NCI-H524 (cell line): ENCODE measurements at regions not wholly inside any gene's neighbourhood (a gene's known extent, or its start where the extent isn't known, plus 50 kb on each side); places are given as distances from the start of the nearest gene placed in this dataset.
"Not testable (repeated sequence)": the region's sequence is repeated elsewhere in the genome, so short reads cannot be mapped to it uniquely, and the experiment has no call there.

Experiments
- DNase-seq, 2 experiments: peaks; one replicate each; lab custom pipeline; 2025; lab: John Stamatoyannopoulos, UW

DNA sequence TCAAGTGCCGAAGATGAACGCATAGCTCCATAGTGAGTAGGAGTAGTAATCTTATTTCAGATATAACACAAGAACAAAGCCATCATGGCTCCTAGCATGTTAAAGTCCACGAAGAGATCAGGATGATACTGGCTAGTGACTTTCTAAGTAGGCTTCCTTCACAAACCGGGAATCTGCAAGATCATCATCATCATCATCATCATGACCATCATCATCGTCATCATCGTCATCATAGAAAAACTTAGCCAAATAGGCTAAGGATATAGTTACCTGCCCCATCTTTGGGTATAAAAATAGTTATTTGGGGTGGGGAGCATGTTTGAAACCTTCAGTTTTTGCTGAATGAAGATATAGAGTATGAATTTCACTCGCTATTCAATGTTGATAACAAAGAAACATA is 57.9 kb downstream of the PYDC2 start:
- DNase-seq, result no peak

DNA sequence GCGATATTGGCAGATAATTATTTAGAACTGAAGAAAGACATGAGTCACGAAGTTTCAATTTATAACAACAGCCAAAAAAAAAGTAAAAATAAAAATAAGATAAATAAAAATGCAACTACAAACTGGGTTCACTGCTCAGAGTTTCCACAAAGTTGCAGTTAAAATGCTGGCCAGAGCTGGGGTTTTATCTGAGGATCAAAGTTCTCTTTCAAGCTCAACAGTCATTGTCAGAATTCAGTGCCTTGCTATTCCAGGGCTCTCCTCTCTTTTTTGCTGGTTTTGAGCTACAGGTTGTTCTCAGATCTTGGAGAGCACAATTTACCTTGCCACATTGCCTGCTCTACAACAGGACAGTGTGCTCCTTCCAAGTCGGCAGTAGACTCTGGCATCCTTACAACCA is 60.1 kb downstream of the PYDC2 start:
- DNase-seq, result no peak

DNA sequence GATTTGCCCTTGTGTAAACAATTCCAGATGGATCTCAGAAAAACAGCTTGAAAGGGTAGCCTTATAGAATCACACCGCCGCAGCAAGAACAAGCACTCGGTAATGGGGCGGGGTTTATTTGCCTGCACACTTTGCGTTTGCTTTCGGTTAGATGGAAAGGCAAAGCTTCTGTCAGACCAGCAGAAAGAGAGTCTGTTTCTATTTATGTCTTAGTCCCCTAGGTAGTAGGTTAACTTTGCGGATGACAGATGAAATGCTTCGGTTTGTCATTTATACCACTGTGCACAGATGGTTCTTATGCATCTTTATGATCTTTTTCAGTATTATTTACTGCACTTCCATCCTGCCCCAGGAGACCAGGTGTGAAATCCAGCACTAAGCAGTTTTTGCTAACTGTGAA is 62.2 kb downstream of the PYDC2 start:
- peak; percentile 74 to 87 for DNase-seq

DNA sequence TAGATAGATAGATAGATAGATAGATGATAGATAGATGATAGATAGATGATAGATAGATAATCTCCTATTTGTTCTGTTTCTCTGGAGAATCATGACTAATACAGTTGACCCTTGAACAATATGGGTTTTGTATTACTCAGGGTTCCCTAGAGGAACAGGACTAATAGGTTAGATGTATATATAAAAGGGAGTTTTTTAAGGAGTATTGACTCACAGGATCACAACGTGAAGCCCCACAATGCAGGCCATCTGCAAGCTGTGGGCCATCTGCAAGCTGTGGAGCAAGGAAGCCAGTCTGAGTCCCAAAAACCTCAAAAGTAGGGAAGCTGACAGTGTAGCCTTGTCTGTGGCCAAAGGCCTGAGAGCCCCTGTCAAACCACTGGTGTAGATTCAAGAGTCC is 67.6 kb downstream of the PYDC2 start:
- no peak for DNase-seq

DNA sequence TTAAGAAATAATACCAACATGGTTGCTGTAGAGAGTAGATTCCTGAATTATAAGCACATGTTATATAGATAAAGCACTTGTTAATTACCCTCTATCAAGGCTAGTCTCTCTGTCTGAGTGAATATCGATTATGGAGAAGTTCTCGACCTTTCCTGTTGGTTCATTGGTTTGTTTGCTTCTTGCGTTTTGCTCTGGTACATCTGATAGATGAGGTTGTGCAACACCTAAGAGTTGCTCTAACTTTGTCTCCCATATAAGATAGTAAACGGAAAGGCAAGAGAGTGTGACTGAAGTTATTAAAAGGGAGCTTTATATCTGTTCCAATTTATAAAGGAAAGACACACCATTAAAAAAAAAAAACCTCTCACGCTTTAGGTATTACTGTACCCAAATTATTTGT is 69.0 kb downstream of the PYDC2 start:
- no peak for DNase-seq

DNA sequence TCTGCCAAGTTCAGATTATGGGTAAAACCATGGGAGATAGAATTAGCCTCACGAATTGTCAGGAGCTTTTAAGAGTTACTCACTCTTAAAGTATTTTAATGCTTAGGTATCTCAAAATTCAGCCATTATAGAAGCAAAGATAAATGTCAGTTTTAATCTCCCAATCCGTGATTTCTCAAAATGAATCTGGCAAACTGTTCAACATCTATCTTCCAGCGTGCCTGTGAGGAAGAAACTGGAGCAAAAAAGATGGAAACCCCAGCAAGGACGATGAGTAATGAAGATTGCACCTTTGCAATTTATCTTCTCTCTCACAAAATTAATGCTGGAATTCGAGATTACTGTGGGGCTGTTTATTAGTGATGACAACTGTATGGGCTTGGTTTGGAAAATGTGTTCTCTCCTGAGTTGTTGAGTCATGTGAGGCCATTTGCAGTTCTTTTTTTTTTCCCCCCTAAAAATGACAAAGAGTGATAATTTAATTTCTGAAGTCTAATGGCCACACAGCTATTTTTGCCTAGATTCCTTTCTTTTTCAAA is 70.5 kb downstream of the PYDC2 start:
- no peak for DNase-seq

DNA sequence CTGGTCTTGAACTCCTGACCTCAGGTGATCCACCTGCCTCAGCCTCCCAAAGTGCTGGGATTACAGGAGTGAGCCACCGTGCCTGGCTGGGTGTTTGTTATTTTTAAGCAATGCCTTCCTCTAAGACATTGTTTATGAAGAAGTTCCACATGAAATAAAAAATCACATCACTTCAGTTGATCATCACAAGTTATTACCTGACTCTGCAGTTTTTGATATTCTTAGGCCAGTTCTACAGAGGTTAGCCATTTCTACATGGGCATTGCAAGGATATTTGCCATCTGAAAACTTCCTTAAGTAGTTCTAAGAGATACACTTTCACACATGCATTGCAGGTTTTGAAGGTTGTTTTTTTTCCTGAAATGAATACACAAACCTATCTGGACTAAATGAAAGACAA is 82.1 kb downstream of the PYDC2 start:
- no peak for DNase-seq

DNA sequence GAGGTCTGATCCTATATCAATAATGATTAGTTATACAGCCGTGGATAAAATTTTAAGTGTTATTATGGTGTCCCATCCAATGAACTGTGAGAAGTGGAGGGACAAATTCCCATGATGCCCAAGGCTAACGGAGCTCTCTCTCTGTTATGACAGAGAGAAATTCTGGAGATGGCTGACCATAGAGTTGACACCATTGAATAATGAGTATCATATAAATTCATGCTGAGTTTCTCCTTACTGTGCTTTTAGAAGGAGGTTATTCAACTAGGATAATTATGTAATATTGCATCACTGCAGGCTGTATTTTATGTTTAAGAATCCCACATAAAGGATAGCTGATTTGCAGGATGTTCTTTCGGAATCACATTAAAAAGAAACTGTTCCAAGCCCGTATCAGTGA is 82.9 kb downstream of the PYDC2 start:
- no peak for DNase-seq

DNA sequence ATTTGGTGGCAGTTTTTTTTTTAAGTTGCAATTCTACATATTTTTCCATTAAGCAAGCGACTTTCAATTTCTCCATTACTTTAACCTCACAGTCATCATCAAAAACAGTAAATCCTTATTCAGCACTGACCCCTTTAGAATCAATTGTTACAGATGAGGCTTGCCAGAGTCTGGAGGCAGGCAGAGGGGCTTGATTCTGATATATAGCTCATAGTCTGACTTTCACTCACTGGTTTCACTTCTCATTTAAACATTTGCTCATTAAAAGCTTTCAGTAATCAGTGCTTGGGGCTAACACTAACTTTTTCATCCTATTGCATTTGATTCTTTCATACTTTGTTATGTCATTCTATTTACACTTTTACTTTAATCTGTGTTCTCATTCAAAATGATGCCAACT is 88.4 kb downstream of the PYDC2 start:
- no peak for DNase-seq

DNA sequence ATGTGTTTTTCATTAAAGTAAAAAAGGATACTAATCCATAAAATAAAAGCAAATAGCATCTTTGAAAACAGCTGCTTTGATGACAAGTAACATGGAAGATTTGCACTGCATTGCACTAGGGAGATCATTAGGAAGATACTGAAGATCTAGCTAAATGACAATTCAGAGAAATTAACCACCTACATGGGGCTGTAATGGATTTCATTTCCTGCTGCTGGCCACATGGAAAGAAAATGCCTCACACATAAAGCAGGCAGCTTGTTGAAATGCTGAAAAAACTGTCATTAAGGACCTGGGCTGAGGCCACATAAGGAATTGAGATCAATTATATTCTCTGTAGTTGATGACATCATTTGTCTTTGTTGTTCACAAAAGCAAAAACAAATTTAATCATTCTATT is 94.1 kb downstream of the PYDC2 start:
- no peak for DNase-seq

DNA sequence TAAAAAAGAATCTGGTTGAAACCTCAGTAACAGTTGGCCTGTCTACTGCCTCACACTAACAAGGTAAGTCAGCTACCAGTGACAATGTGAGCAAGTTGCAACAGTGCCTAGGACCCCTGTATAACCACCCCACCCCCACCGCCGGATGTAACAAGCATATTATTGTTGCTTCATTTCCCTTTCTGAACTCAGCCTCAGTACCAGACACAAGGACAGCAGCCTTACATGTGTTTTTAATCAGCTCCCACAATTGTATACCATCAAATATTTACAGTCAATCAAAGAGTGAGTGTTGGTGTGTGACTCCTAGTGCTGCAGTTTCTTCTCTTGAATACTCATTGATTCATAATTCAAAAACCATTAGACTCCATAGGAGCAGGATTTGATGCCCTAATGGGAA is 96.4 kb downstream of the PYDC2 start:
- DNase-seq, result no peak

DNA sequence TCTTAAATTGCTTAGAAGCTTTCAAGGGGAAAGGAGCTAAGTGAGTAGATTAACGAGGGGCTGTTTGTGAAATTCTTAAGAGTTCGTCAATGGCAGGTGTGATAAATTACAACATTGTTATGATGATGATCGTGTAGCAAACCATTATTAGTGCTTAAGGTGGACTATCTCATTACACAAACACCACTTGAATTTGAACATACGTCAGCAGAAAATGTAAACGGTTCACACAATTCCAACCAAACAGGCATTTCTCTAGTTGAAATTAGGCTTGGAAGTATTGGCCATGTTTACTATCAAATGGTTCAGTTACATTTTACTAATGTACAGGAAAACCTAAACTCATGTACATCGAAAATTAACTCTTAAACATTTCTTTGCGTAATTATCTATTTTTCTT is 102.8 kb downstream of the PYDC2 start:
- peak in 1 of 2 experiments; percentile 7 for DNase-seq

DNA sequence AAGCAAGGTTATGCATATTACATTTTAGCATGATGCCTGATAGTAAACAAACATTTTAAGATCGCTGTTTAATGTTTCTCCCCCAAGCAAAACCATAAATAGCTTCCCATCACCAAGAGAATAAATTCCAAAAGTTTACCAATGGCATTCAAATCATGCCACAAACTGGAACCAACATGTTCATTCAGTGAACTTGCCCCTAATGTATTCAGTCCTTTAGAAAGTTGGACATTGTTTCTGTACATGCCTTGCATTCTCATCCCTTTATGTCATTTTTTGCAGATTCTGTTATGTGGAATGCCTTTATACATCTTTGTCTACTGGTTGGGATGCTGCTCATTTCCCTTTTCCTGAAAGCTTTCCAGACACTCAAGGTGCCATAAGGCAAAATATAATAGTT is 105.5 kb downstream of the PYDC2 start:
- DNase-seq, result no peak

DNA sequence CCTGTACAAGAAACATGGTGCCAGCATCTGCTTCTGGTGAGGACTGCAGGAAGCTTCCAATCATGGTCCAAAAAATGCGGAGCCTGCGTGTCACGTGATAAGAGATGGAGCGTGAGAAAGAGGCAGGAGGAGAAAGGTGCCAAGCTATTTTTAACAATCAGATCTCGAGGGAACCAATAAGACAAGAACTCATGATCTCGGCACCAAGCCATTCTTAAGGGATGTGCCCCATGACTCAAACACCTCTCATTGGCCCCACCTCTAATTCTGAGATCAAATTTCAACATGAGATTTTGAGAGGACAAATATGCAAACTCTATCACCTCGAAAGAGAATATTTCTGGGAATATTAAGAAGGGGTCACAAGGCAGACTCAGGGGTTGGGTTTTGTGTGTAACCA is 107.2 kb downstream of the PYDC2 start:
- no peak for DNase-seq

DNA sequence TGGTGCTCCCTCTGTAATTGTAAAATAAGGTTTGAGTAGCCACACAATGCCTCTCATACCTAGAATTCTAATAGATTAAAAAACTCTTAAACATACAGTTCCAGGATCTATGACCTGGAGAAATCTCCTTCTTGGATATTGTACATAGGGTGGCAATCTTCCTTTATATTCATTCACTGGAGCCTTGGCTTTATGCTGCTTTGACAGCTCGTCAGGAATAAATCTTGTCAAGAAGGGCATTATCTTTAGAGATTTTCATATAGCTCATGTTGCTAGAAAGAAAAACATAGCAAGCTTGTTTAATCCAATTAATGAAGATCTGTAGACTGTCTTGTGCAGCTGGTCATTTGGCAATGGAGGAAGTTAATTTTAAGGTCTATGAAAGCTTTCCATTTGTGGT is 131.1 kb downstream of the PYDC2 start:
- peak; percentile 75 to 97 for DNase-seq

DNA sequence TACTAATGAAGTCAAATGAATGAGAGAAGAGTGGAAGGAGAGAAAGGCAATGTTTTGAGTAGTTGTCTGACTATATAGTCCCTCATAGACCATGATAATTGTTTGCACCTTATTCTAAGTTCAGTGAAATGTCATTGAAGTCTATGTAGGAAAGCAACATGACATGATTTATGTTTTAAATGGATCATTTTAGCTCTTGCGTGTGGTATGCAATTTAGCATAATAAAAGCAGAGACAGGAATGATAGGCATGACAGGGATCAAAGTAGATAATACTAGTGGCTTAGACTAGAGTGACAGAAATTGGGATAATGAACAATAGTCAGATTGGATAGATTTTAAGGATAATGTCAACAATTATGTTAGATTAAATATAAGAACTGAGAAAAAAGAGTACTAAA is 132.5 kb downstream of the PYDC2 start:
- no peak for DNase-seq

DNA sequence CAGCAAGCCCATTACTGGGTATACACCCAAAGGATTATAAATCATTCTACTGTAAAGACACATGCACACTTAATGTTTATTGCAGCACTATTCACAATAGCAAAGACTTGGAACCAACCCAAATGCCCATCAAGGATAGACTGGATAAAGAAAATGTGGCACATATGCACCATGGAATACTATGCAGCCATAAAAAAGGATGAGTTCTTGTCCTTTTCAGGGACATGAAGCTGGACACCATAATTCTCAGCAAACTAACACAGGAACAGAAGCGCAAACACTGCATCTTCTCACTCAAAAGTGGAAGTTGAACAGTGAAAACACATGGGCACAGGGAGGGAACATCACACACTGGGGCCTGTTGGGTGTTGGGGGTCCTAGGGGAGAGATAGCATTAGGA is 154.5 kb downstream of the PYDC2 start:
- DNase-seq, result not testable (repeated sequence)

DNA sequence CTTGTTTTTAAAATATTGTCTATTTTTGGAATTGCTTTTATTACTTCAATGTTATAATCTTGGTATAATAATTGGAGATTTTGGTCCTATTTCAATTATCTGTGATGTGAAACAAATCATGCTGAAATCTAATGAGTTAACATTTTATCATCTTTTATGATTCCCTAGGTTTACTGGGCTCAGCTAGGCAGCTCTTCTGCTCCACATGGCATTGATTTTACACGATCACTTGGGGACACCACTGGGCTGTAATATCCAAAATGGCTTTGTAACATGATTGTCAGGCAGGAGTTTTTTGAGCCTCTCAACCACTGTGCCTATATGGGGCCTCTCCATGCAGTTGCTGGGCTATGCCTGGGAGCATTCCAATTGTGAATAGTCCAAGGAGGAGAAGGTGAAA is 163.3 kb downstream of the PYDC2 start:
- no peak for DNase-seq

DNA sequence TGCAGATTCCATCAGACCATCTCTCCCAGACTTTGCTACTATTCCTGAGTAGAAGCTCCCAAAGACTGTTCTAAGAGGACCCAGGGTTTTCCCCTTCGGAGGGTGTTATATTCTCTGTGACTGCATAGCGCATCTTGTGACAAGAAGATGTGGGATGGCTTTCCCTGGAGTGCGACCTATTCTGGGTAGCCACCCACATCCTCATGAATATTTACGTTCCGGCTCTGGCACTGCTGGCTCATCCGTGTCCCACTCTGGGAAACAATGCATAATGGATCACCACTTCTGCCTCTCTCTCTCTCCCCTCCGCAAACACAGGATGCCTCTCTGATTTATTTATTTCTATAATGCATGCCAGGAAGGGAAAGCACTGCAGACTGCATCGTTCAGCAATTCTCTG is 166.1 kb downstream of the PYDC2 start:
- DNase-seq, result no peak

DNA sequence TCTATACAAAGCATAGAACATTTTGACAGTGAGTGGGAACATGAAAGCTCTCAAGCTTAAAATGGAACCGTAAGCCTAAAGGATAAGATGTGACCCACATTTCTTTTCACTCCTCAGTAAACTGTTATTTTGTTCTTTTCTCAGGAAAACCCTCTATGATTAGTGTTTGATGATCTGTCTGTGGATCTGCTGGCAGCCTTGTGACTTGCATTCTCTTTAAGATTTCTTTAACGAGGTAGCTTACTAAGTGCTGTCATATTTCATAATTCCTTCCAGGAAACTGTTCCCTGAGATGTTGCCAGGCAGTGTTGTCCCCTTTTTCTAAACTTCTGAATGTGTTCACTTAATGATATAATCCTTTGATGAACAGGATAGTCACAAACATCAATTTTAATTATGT is 167.6 kb downstream of the PYDC2 start:
- DNase-seq, result no peak

DNA sequence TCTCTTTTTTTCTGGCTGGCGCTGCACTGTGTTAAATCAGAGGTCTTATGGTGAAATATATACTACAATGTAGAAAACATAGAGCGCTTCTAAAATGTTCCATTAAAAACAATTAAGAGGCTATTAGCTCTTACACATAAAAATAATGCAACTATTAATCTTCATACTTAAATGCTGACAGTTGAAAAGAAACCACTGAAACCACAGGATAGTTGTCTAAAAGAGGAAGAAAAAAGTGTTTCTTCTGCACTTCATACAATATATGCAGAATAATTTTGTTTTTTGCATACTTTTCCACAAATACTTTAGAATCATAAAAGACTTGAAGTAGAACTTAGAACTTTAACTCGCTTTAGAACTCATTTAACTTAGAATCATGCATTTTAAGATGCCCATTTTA is 170.5 kb downstream of the PYDC2 start:
- DNase-seq, result no peak

DNA sequence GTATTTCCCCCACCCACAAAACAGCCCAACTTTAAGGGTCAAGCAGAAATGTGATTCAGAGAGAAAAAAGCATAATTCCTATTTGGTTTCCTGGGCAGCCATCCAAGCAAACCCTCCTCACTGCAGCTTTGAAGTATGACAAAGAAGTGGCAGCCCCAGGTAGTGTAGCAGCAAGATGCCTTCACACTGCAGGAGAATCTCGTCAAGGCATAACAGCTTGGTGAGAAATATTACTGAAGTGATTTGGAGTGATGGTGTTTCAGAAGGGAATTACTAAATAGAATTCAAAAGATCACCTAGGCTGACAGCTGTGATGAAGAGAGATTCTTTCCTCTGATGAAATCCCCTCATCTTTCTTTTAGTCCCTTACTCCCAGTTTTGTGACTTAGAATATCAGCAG is 173.9 kb downstream of the PYDC2 start:
- no peak for DNase-seq

DNA sequence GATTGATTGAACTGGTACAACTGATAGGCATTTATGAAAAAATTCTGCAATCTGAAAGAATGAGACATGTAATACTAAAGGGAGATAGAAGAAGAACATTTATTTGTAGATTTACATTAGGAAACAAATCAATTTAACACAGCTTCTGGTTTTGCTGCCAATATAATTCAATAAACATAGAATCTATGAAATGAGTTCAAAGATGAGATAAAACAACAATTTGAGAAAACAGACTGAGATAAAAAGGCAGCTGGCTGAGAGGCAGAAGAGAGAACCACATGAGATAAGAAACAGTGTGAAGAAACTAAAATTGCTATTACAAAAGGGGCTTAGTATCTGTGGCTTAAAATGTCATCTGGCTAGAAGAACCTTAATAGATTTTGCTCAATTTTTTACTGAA is 176.6 kb downstream of the PYDC2 start:
- DNase-seq, result no peak

DNA sequence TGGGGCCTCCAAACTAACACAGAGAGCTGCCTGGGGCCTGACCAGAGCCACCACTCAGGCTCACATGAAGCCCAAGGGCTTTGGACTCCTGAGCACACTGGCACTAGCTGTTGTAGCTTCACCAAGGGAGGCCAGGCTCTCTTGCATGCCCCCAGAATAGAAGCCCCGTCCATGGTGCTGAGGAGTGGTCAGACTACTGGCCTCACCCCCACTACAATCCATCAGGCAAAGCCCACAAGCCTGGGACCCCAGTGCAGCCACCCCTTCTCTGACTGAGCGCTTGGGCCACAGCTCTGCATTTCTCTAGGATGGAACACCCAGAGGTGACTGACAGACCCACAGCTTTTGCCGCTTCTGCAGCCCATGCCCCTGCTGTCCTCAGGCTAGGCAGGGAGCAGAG is 180.8 kb downstream of the PYDC2 start:
- no peak for DNase-seq

DNA sequence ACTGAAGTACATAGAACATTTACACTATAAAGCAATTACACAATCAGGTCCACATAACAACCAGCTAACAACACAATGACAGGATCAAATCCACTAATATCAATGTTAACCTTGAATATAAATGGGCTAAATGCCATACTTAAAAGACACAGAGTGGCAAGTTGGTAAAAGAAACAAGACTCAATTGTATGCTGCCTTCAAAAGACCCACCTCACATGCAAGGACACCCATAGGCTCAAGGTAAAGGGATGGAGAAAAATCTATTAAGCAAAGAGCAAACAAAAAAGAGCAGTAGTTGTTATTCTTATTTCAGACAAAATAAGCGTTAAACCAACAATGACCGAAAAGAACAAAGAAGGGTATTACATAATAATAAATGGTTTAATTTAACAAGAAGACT is 183.3 kb downstream of the PYDC2 start:
- no peak for DNase-seq
